ENCODE measurements at regions not wholly inside any gene's neighbourhood (a gene's known extent, or its start where the extent isn't known, plus 50 kb on each side); places are given as distances from the start of the nearest gene placed in this dataset.
A peak's percentile ranks its signal among the peaks of the same experiment; 100 is the strongest.

- no peak for DNase-seq
- Histone ChIP-seq H3K27ac (no peak overlapping the region), H3K4me3 (no peak overlapping the region), H3K27me3 (no peaks in the 10 kb centered on the region), H3K9me3 (replicated peaks in 1 of 3) (no peaks in the 10 kb centered on the region), H3K36me3 (replicated peaks in 1 of 2) (no peaks in the 10 kb centered on the region), H3K4me1 (replicated peaks in 1 of 2) (no peaks in the 10 kb centered on the region)
- 66 to 76% (median 74%) methylated on average over 10 of the region's 10 CpGs for WGBS, 4 donors
- no peak for TF ChIP-seq CTCF (IDR thresholded peaks at IDR 0.05)
- intact Hi-C loops (cut with DNase I): no loop called here
Measured at GRCh38 chr2:219722276-219722879, 94.9 kb downstream of the SLC4A3 start.

- H3K27ac ChIP-seq: no peak overlapping the region
- no peaks in the 10 kb centered on the region for H3K9me3 ChIP-seq (replicated peaks in 1 of 3)
- H3K36me3 ChIP-seq (replicated peaks in 1 of 2): no peaks in the 10 kb centered on the region
- WGBS, 4 donors: 89 to 95% (median 90%) methylated on average over 4 of the region's 4 CpGs
- DNase-seq: no peak
- H3K4me3 ChIP-seq: no peak overlapping the region
- intact Hi-C loops (cut with DNase I): no loop called here
- H3K27me3 ChIP-seq: no peaks in the 10 kb centered on the region
- no peaks in the 10 kb centered on the region for H3K4me1 ChIP-seq (replicated peaks in 1 of 2)
- TF ChIP-seq POLR2A (IDR thresholded peaks at IDR 0.05): no peak
- no peak for TF ChIP-seq CTCF (IDR thresholded peaks at IDR 0.05)
Measured at GRCh38 chr2:219723311-219723710, 95.9 kb downstream of the SLC4A3 start.

GRCh38 chr2:219724628-219725027 is 97.2 kb downstream of the SLC4A3 start:
- Histone ChIP-seq H3K9me3 (replicated peaks in 1 of 3) (no peaks in the 10 kb centered on the region), H3K27ac (no peak overlapping the region), H3K4me3 (no peak overlapping the region), H3K4me1 (replicated peaks in 1 of 2) (no peaks in the 10 kb centered on the region), H3K27me3 (no peaks in the 10 kb centered on the region), H3K36me3 (replicated peaks in 1 of 2) (no peaks in the 10 kb centered on the region)
- WGBS, 4 donors: 36 to 50% (median 44%) methylated on average over 1 of the region's 1 CpG
- intact Hi-C loops (cut with DNase I): no loop called here
- DNase-seq: peak in 1 of 7 donors; percentile 6
- no peak for TF ChIP-seq CTCF (IDR thresholded peaks at IDR 0.05)
- no peak for TF ChIP-seq POLR2A (IDR thresholded peaks at IDR 0.05)

GRCh38 chr2:219726916-219727315 is 99.5 kb downstream of the SLC4A3 start:
- TF ChIP-seq POLR2A (IDR thresholded peaks at IDR 0.05) (no peak), CTCF (IDR thresholded peaks at IDR 0.05) (no peak)
- Histone ChIP-seq H3K36me3 (replicated peaks in 1 of 2) (no peaks in the 10 kb centered on the region), H3K4me3 (no peak overlapping the region), H3K27ac (no peak overlapping the region), H3K9me3 (replicated peaks in 1 of 3) (no peaks in the 10 kb centered on the region), H3K4me1 (replicated peaks in 1 of 2) (no peaks in the 10 kb centered on the region), H3K27me3 (no peaks in the 10 kb centered on the region)
- intact Hi-C loops (cut with DNase I): no loop called here
- 70 to 81% (median 80%) methylated on average over 2 of the region's 2 CpGs for WGBS, 4 donors
- no peak for DNase-seq
